Pancreas (tissue), 10 donors: ENCODE measurements at regions not wholly inside any gene's neighbourhood (a gene's known extent, or its start where the extent isn't known, plus 50 kb on each side); places are given as distances from the start of the nearest gene placed in this dataset.

ENCODE experiments used
- ATAC-seq, 4 donors: fragments of 200-7000 bp; cut with Tn5 transposase; one replicate each; pipeline versions ENCODE4 v1.8.0 to v1.9.1; 2020; ENCODE audit warnings: mild to moderate bottlenecking in 4 of 4, moderate library complexity in 4 of 4
- DNase-seq, 6 donors: peaks; one replicate each; pipeline ENCODE4 v3.0.0-alpha.2; 2020
- FAIRE-seq: peaks from 2 replicates; lab custom pipeline; 2012; peaks lifted over from hg19 to GRCh38; lab: Jason Lieb, UNC
- H3K27ac ChIP-seq, 4 donors: fragments of 200-600 bp; sonication (generic); 1 replicate in 3 of 4; 2 replicates in 1 of 4; pipeline versions ENCODE4 v1.5.0 to v1.8.0; 2020
- H3K27me3 ChIP-seq, 4 donors: fragments of 200-600 bp; one replicate each; pipeline ENCODE4 v1.8.0; 2021
- H3K36me3 ChIP-seq, 3 donors: fragments of 200-600 bp; sonication (generic) in 1 of 3; one replicate each; pipeline versions ENCODE4 v1.5.0 to v1.8.0; 2020 to 2021
- H3K4me1 ChIP-seq, 3 donors: fragments of 200-600 bp; one replicate each; pipeline ENCODE4 v1.8.0; 2021
- H3K4me3 ChIP-seq, 4 donors: fragments of 200-600 bp; sonication (generic) in 2 of 4; one replicate each; pipeline versions ENCODE4 v1.5.0 to v1.8.0; 2020 to 2021
- H3K9me3 ChIP-seq, 4 donors: fragments of 200-600 bp; one replicate each; pipeline ENCODE4 v1.8.0; 2021
- WGBS, 2 donors: extraction: QIAGEN DNeasy Blood & Tissue Kit; methylation state at CpG; one replicate each; pipeline ENCODE4 v1.1.7; 2013; 5-methylcytosine and 5-hydroxymethylcytosine counted together
- intact Hi-C, 3 donors: fragments of 100-400 bp; cut with DNase I; formaldehyde crosslinking; loops; one replicate each; pipeline versions ENCODE4 v1.11.1 to v1.14.2; 2022
- TF ChIP-seq, protein P1 (sequence below), 4 donors: fragments of 200-600 bp; sonication (generic) in 3 of 4; IDR thresholded peaks; one replicate each; pipeline versions ENCODE4 v1.5.0 to v1.8.0; 2021; ENCODE audit warnings: antibody characterized with exemption in 4 of 4
- donor health status: healthy with polysubstance abuse.
- donor health status: DM: no; HTN: no; CAD: no; lungs with moderate emphysema.
- donor health status: DM: no; HTN: no; CAD: no.
- donor health status: control.
- donor health status: control.
- donor health status: Bipolar disorder and iron deficiency.
- donor health status: DM: yes; HTN: yes; CAD: no.
- donor health status: DM: no; HTN: no; CAD: no.
- donor health status: DM: no; HTN: no; CAD: no.
- donor health status: DM: yes; HTN: yes; CAD: no.

DNA sequence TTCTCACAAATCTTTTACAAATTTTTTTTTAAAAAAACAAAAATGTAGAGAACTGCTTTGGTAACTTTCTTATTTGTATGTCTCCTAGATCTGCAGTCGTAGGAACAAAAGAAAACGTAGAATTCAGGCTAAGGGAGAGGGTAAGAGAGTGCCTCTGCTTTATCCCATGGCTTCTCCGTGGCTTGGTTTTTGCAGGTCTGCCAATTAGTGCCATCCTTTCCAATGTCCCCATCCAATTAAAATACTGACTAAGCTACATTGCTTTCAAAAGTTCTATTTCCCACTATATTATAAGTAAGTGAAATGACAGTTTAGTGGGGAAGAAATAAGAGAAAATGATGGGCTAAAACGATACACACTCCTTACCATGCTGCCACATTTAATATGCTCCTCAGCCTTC, 209.3 kb downstream of the CRPPA start:
- H3K4me1 ChIP-seq, result no peaks in the 10 kb centered on the region
- TF ChIP-seq, protein P1, sequence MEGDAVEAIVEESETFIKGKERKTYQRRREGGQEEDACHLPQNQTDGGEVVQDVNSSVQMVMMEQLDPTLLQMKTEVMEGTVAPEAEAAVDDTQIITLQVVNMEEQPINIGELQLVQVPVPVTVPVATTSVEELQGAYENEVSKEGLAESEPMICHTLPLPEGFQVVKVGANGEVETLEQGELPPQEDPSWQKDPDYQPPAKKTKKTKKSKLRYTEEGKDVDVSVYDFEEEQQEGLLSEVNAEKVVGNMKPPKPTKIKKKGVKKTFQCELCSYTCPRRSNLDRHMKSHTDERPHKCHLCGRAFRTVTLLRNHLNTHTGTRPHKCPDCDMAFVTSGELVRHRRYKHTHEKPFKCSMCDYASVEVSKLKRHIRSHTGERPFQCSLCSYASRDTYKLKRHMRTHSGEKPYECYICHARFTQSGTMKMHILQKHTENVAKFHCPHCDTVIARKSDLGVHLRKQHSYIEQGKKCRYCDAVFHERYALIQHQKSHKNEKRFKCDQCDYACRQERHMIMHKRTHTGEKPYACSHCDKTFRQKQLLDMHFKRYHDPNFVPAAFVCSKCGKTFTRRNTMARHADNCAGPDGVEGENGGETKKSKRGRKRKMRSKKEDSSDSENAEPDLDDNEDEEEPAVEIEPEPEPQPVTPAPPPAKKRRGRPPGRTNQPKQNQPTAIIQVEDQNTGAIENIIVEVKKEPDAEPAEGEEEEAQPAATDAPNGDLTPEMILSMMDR (IDR thresholded peaks at IDR 0.05), result no peak
- intact Hi-C loops, result no loop called here
- H3K9me3 ChIP-seq, result no peaks in the 10 kb centered on the region
- DNase-seq, result no peak
- H3K27me3 ChIP-seq, result no peaks in the 10 kb centered on the region
- no peaks in the 10 kb centered on the region for H3K36me3 ChIP-seq
- no peak for ATAC-seq
- no peak for FAIRE-seq
- H3K27ac ChIP-seq, result no peak overlapping the region
- H3K4me3 ChIP-seq, result no peak overlapping the region
- WGBS, 2 donors, result 89 to 90% methylated on average over 4 of the region's 4 CpGs

DNA sequence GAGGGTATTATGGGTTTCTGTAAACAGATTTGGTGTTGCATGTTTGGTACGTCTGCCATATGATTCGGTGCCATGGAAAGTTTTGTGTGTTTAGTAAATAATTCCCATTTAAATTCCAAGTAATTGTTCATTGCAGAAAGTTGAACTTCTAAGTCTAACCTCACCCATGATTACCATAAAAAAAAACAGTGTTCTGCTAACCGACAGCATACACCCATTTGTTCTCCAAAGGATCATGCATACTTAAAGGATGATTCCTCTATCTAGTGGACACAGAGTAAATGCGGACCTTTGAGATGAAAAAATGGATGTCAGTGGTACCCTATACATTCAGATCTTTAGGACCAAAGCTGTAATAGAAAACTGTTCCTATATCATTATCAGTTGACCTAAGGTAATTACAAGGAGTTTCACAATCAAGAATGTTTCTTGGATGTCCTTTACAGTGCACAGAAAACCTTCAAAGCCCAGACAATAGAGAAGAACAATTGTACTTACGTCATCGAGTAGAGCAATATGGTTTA, 209.9 kb downstream of the CRPPA start:
- 92 to 97% methylated on average over 6 of the region's 6 CpGs for WGBS, 2 donors
- H3K27ac ChIP-seq, result no peak overlapping the region
- no peaks in the 10 kb centered on the region for H3K9me3 ChIP-seq
- H3K4me1 ChIP-seq, result no peaks in the 10 kb centered on the region
- DNase-seq (no peak), ATAC-seq (no peak), FAIRE-seq (no peak)
- intact Hi-C loops, result no loop called here
- no peaks in the 10 kb centered on the region for H3K36me3 ChIP-seq
- no peak overlapping the region for H3K4me3 ChIP-seq
- TF ChIP-seq, protein P1 (IDR thresholded peaks at IDR 0.05), result no peak
- H3K27me3 ChIP-seq, result no peaks in the 10 kb centered on the region

DNA sequence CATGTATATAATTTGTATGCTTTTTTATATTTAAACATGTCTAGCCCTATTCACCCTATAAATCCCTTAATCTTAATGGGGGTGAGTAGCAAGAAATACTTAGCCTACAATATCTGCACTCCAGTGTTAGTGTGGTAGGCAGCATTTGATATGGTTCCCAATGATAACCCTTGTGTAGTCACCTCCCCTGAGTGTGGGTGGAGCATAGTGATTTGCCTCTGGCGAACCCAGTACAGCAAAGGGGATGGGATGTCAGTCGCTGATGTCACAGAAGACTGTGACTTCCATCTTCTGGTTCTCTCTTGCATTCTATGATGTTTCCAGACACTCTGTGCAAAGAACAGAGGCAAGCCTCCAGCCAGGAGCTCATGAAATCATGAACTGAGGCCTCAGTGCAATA, 211.2 kb downstream of the CRPPA start:
- no peak overlapping the region for H3K4me3 ChIP-seq
- 94 to 95% methylated on average over 2 of the region's 2 CpGs for WGBS, 2 donors
- intact Hi-C loops, result no loop called here
- TF ChIP-seq, protein P1 (IDR thresholded peaks at IDR 0.05), result no peak
- no peak overlapping the region for H3K27ac ChIP-seq
- DNase-seq (no peak), ATAC-seq (no peak), FAIRE-seq (no peak)
- H3K9me3 ChIP-seq, result no peaks in the 10 kb centered on the region
- H3K36me3 ChIP-seq, result no peaks in the 10 kb centered on the region
- H3K27me3 ChIP-seq, result no peaks in the 10 kb centered on the region
- H3K4me1 ChIP-seq, result no peaks in the 10 kb centered on the region

DNA sequence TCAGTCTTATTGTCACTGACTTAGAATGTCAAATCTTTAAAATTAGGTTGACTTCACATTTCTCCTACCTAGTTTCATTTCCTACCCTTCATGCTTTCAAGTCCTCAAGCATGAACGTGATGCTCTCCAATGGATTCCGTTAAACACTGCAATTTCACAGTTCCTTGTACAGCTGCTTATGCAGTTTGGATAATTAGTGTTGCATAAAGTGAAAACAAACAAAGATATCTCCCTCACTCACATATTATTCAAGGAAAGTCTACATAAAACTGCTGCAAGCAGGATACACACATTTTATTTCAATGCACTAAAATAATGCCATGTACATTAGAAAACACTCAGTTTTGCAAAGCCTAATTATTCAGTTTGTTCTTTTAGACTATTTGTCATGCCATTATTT, 214.0 kb downstream of the CRPPA start:
- H3K9me3 ChIP-seq, result no peaks in the 10 kb centered on the region
- ATAC-seq (no peak), DNase-seq (no peak), FAIRE-seq (no peak)
- no peak overlapping the region for H3K4me3 ChIP-seq
- H3K4me1 ChIP-seq, result no peaks in the 10 kb centered on the region
- TF ChIP-seq, protein P1 (IDR thresholded peaks at IDR 0.05), result no peak
- H3K36me3 ChIP-seq, result no peaks in the 10 kb centered on the region
- intact Hi-C loops, result no loop called here
- H3K27ac ChIP-seq, result no peak overlapping the region
- H3K27me3 ChIP-seq, result no peaks in the 10 kb centered on the region
- WGBS, 2 donors, result 53 to 56% methylated on average over 2 of the region's 2 CpGs

DNA sequence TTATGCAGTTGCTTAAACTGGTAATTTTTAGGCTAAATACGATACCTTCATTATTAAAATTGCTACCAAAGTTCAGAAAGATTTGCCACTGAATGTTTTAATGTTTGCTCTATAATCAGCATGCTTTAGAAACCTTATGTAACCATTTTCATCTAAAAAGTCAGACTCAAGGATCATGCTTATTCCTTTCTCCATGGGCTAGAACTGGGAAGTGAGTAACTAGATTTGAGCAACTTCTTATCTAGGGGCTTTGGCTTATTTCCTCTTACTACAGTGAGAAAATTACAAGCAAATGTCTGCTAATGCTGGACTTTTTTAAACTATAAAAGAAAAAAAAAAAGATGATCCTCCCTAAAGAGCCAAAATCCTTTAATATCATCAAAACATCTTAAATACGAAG, 215.9 kb downstream of the CRPPA start:
- H3K9me3 ChIP-seq, result no peaks in the 10 kb centered on the region
- H3K27me3 ChIP-seq, result no peaks in the 10 kb centered on the region
- no peaks in the 10 kb centered on the region for H3K4me1 ChIP-seq
- ATAC-seq, result no peak
- no peaks in the 10 kb centered on the region for H3K36me3 ChIP-seq
- DNase-seq, result no peak
- H3K4me3 ChIP-seq, result no peak overlapping the region
- H3K27ac ChIP-seq, result no peak overlapping the region
- intact Hi-C loops, result no loop called here
- TF ChIP-seq, protein P1 (IDR thresholded peaks at IDR 0.05), result no peak
- FAIRE-seq, result no peak
- WGBS, 2 donors, result 91 to 96% methylated on average over 2 of the region's 2 CpGs
